HEK293 (cell line): ENCODE measurements at regions not wholly inside any gene's neighbourhood (a gene's known extent, or its start where the extent isn't known, plus 50 kb on each side); places are given as distances from the start of the nearest gene placed in this dataset.

Experiments
- CTCF ChIA-PET: fragments of 350-600 bp; formaldehyde crosslinking; extraction: SDS; loops from one replicate; lab custom pipeline; 2021; ENCODE audit warnings: antibody characterized with exemption; lab: Yijun Ruan, JAX
- POLR2A ChIA-PET: fragments of 300-600 bp; formaldehyde crosslinking; extraction: SDS; loops from one replicate; lab custom pipeline; 2020; ENCODE audit warnings: antibody characterized with exemption, inconsistent platforms; lab: Yijun Ruan, JAX
- H3K27ac ChIP-seq: fragments of 200-500 bp; sonication (Bioruptor generic); 2 replicates; pipeline ENCODE4 v1.5.1; 2014; ENCODE audit warnings: low read depth, low read length, control low read depth, inconsistent platforms; ENCODE audit errors: extremely low read depth
- H3K36me3 ChIP-seq, 2 experiments: fragments of 200-500 bp in 1 of 2; sonication (Bioruptor generic) in 1 of 2; 1 replicate in 1 of 2; 2 replicates in 1 of 2; pipeline ENCODE4 v1.5.1; 2014 to 2017; ENCODE audit warnings: inconsistent platforms in 2 of 2, low read length in 2 of 2; ENCODE audit not compliant: control insufficient read depth in 2 of 2, insufficient read depth in 1 of 2
- H3K4me1 ChIP-seq: fragments of 200-500 bp; sonication (Bioruptor generic); 2 replicates; pipeline ENCODE4 v1.5.1; 2014; ENCODE audit warnings: mild to moderate bottlenecking, low read length, inconsistent platforms; ENCODE audit not compliant: control insufficient read depth, insufficient read depth
- H3K4me3 ChIP-seq: 2 replicates; pipeline ENCODE4 v1.5.1; 2011; ENCODE audit warnings: low read depth, mild to moderate bottlenecking, control low read depth, low read length, moderate library complexity
- H3K9me3 ChIP-seq: fragments of 200-500 bp; sonication (Bioruptor generic); 2 replicates; pipeline ENCODE4 v1.5.1; 2014; ENCODE audit warnings: low read depth, low read length, inconsistent platforms; ENCODE audit not compliant: control insufficient read depth, insufficient read depth
- FEZF1 ChIP-seq: fragments of 450-650 bp; formaldehyde crosslinking; IDR thresholded peaks from 2 replicates; pipeline ENCODE4 v1.5.1; 2016; ENCODE audit warnings: missing biosample characterization, missing genetic modification characterization
- KLF10 ChIP-seq: fragments of 450-650 bp; IDR thresholded peaks from 2 replicates; pipeline ENCODE4 v1.5.1; 2018; ENCODE audit warnings: missing biosample characterization, mild to moderate bottlenecking, missing genetic modification characterization
- KLF17 ChIP-seq: fragments of 450-650 bp; formaldehyde crosslinking; IDR thresholded peaks from 2 replicates; pipeline ENCODE4 v1.5.1; 2016; ENCODE audit warnings: missing biosample characterization, missing genetic modification characterization
- REST ChIP-seq: fragments of 450-650 bp; formaldehyde crosslinking; IDR thresholded peaks from 2 replicates; pipeline ENCODE4 v1.5.1; 2016; ENCODE audit warnings: missing biosample characterization, missing genetic modification characterization
- SP2 ChIP-seq: fragments of 450-650 bp; formaldehyde crosslinking; IDR thresholded peaks from 2 replicates; pipeline ENCODE4 v1.5.1; 2016; ENCODE audit warnings: missing biosample characterization, missing genetic modification characterization
- ZBTB26 ChIP-seq: fragments of 450-650 bp; formaldehyde crosslinking; optimal IDR thresholded peaks from 2 replicates; pipeline ENCODE3; 2016; ENCODE audit warnings: missing biosample characterization, mild to moderate bottlenecking, missing genetic modification characterization
- ZBTB44 ChIP-seq: fragments of 450-650 bp; IDR thresholded peaks from 2 replicates; pipeline ENCODE4 v1.5.1; 2018; ENCODE audit warnings: missing biosample characterization, mild to moderate bottlenecking, missing genetic modification characterization
- ZBTB6 ChIP-seq: fragments of 450-650 bp; formaldehyde crosslinking; IDR thresholded peaks from 2 replicates; pipeline ENCODE4 v1.5.1; 2017; ENCODE audit warnings: missing biosample characterization, missing genetic modification characterization
- ZFP41 ChIP-seq: fragments of 450-650 bp; formaldehyde crosslinking; IDR thresholded peaks from 2 replicates; pipeline ENCODE4 v1.5.1; 2016; ENCODE audit warnings: missing biosample characterization, missing genetic modification characterization, borderline replicate concordance
- ZNF10 ChIP-seq: fragments of 450-650 bp; formaldehyde crosslinking; IDR thresholded peaks from 2 replicates; pipeline ENCODE4 v1.5.1; 2017; ENCODE audit warnings: missing biosample characterization, missing genetic modification characterization
- ZNF114 ChIP-seq: fragments of 450-650 bp; formaldehyde crosslinking; IDR thresholded peaks from 2 replicates; pipeline ENCODE4 v1.5.0; 2017; ENCODE audit warnings: missing biosample characterization, missing genetic modification characterization
- ZNF140 ChIP-seq: fragments of 450-650 bp; formaldehyde crosslinking; IDR thresholded peaks from 2 replicates; pipeline ENCODE4 v1.5.1; 2016; ENCODE audit warnings: missing biosample characterization, missing genetic modification characterization
- ZNF174 ChIP-seq: fragments of 450-650 bp; formaldehyde crosslinking; IDR thresholded peaks from 2 replicates; pipeline ENCODE4 v1.5.0; 2017; ENCODE audit warnings: missing biosample characterization, mild to moderate bottlenecking, missing genetic modification characterization
- ZNF223 ChIP-seq: fragments of 450-650 bp; formaldehyde crosslinking; IDR thresholded peaks from 2 replicates; pipeline ENCODE4 v1.5.1; 2016; ENCODE audit warnings: missing biosample characterization, missing genetic modification characterization
- ZNF274 ChIP-seq, 2 experiments: fragments of 200-500 bp in 1 of 2; fragments of 450-650 bp in 1 of 2; sonication (Bioruptor generic) in 1 of 2; formaldehyde crosslinking in 1 of 2; IDR thresholded peaks; 2 replicates each; pipeline versions ENCODE4 v1.5.1 to v1.6.1; 2014 to 2016; ENCODE audit warnings: borderline replicate concordance in 1 of 2, inconsistent platforms in 1 of 2, low read length in 1 of 2, missing biosample characterization in 1 of 2, missing genetic modification characterization in 1 of 2
- ZNF488 ChIP-seq: fragments of 450-650 bp; formaldehyde crosslinking; IDR thresholded peaks from 2 replicates; pipeline ENCODE4 v1.5.1; 2016; ENCODE audit warnings: missing biosample characterization, missing genetic modification characterization
- ZNF621 ChIP-seq: fragments of 450-650 bp; formaldehyde crosslinking; IDR thresholded peaks from 2 replicates; pipeline ENCODE4 v1.5.1; 2017; ENCODE audit warnings: missing biosample characterization, missing genetic modification characterization
- ZNF704 ChIP-seq: fragments of 450-650 bp; formaldehyde crosslinking; IDR thresholded peaks from 2 replicates; pipeline ENCODE4 v1.5.1; 2016; ENCODE audit warnings: missing biosample characterization, missing genetic modification characterization
- ZNF785 ChIP-seq: fragments of 450-650 bp; formaldehyde crosslinking; IDR thresholded peaks from 2 replicates; pipeline ENCODE4 v1.5.1; 2016; ENCODE audit warnings: missing biosample characterization, missing genetic modification characterization
- ZNF791 ChIP-seq: fragments of 450-650 bp; formaldehyde crosslinking; IDR thresholded peaks from 2 replicates; pipeline ENCODE4 v1.5.1; 2016; ENCODE audit warnings: missing biosample characterization, missing genetic modification characterization

GRCh38 chr3:146750196-146750595 is 145.1 kb upstream of the PLSCR5 start:
- POLR2A ChIA-PET, result no interaction called here
- Histone ChIP-seq H3K4me3 (no peak overlapping the region), H3K4me1 (no peaks in the 10 kb centered on the region), H3K27ac (no peak overlapping the region), H3K36me3 (no peaks in the 10 kb centered on the region), H3K9me3 (no peaks in the 10 kb centered on the region)
- no peak for TF ChIP-seq ZNF223 (tag by site-specific recombination)
- no peak for TF ChIP-seq ZNF704 (tag by site-specific recombination)
- no peak for TF ChIP-seq ZBTB26
- TF ChIP-seq ZNF785 (tag by site-specific recombination), result no peak
- TF ChIP-seq ZNF621 (tag by site-specific recombination), result no peak
- TF ChIP-seq SP2, result no peak
- no peak for TF ChIP-seq ZNF10 (tag by site-specific recombination)
- TF ChIP-seq ZBTB44 (tag by site-specific recombination), result no peak
- no peak for TF ChIP-seq ZNF791 (tag by site-specific recombination)
- no peak for TF ChIP-seq ZNF488 (tag by site-specific recombination)
- TF ChIP-seq ZNF174, result no peak
- no peak for TF ChIP-seq FEZF1 (tag by site-specific recombination)
- no peak for TF ChIP-seq KLF17 (tag by site-specific recombination)
- no peak for TF ChIP-seq ZNF140 (tag by site-specific recombination)
- TF ChIP-seq ZNF114, result no peak
- TF ChIP-seq ZFP41 (tag by site-specific recombination), result no peak
- no peak for TF ChIP-seq ZBTB6
- TF ChIP-seq REST (tag by site-specific recombination), result no peak
- TF ChIP-seq ZNF274 (IDR thresholded peaks at IDR 0.05; ENCODE audit: low read length), result no peak
- no peak for TF ChIP-seq ZNF274 (tag by site-specific recombination; IDR thresholded peaks at IDR 0.05; ENCODE audit: borderline replicate concordance)
- TF ChIP-seq KLF10 (tag by site-specific recombination), result no peak
- CTCF ChIA-PET, result interaction anchor here (0.6 kb wide), 1 partner anchor 245 kb away, joined by 3 read pairs; no protein-coding TSS in a partner anchor
